ENCODE measurements at regions not wholly inside any gene's neighbourhood (a gene's known extent, or its start where the extent isn't known, plus 50 kb on each side); places are given as distances from the start of the nearest gene placed in this dataset.
"Not testable (repeated sequence)": the region's sequence is repeated elsewhere in the genome, so short reads cannot be mapped to it uniquely, and the experiment has no call there.

- no peak for DNase-seq (ENCODE audit: low read depth in 1 of 2, low spot score in 1 of 2)
- TF ChIP-seq JUND (IDR thresholded peaks at IDR 0.05; ENCODE audit: low read depth): no peak
- in situ Hi-C loops (cut with HindIII; ENCODE audit: low pct_unique_long_range_greater_than_20kb, low sequenced_read_pairs): no loop called here
Observed at GRCh38 chr4:72969976-72970375, 99.5 kb downstream of the COX18 start.

GRCh38 chr4:72966652-72967051 lies 102.9 kb downstream of the COX18 start:
- DNase-seq (ENCODE audit: low read depth in 1 of 2, low spot score in 1 of 2): no peak
- in situ Hi-C loops (cut with HindIII; ENCODE audit: low pct_unique_long_range_greater_than_20kb, low sequenced_read_pairs): no loop called here
- TF ChIP-seq JUND (IDR thresholded peaks at IDR 0.05; ENCODE audit: low read depth): no peak

- in situ Hi-C loops (cut with HindIII; ENCODE audit: low pct_unique_long_range_greater_than_20kb, low sequenced_read_pairs): no loop called here
- DNase-seq (ENCODE audit: low read depth in 1 of 2, low spot score in 1 of 2): peak in 1 of 2 experiments; percentile 70
- no peak for TF ChIP-seq JUND (IDR thresholded peaks at IDR 0.05; ENCODE audit: low read depth)
Observed at GRCh38 chr4:72959411-72959810, 110.1 kb downstream of the COX18 start.

- no peak for DNase-seq (ENCODE audit: low read depth in 1 of 2, low spot score in 1 of 2)
- in situ Hi-C loops (cut with HindIII; ENCODE audit: low pct_unique_long_range_greater_than_20kb, low sequenced_read_pairs): no loop called here
- TF ChIP-seq JUND (IDR thresholded peaks at IDR 0.05; ENCODE audit: low read depth): no peak
Observed at GRCh38 chr4:72954811-72955210, 114.7 kb downstream of the COX18 start.

GRCh38 chr4:72953571-72953970 lies 115.9 kb downstream of the COX18 start:
- in situ Hi-C loops (cut with HindIII; ENCODE audit: low pct_unique_long_range_greater_than_20kb, low sequenced_read_pairs): no loop called here
- no peak for TF ChIP-seq JUND (IDR thresholded peaks at IDR 0.05; ENCODE audit: low read depth)
- DNase-seq (ENCODE audit: low read depth in 1 of 2, low spot score in 1 of 2): peak in 1 of 2 experiments; percentile 27

GRCh38 chr4:72951628-72952027 lies 117.9 kb downstream of the COX18 start:
- in situ Hi-C loops (cut with HindIII; ENCODE audit: low pct_unique_long_range_greater_than_20kb, low sequenced_read_pairs): no loop called here
- TF ChIP-seq JUND (IDR thresholded peaks at IDR 0.05; ENCODE audit: low read depth): no peak
- no peak for DNase-seq (ENCODE audit: low read depth in 1 of 2, low spot score in 1 of 2)

- TF ChIP-seq JUND (IDR thresholded peaks at IDR 0.05; ENCODE audit: low read depth): no peak
- no peak for DNase-seq (ENCODE audit: low read depth in 1 of 2, low spot score in 1 of 2)
- in situ Hi-C loops (cut with HindIII; ENCODE audit: low pct_unique_long_range_greater_than_20kb, low sequenced_read_pairs): no loop called here
Observed at GRCh38 chr4:72951147-72951546, 118.4 kb downstream of the COX18 start.

GRCh38 chr4:72948080-72948479 lies 121.4 kb downstream of the COX18 start:
- in situ Hi-C loops (cut with HindIII; ENCODE audit: low pct_unique_long_range_greater_than_20kb, low sequenced_read_pairs): no loop called here
- no peak for DNase-seq (ENCODE audit: low read depth in 1 of 2, low spot score in 1 of 2)
- TF ChIP-seq JUND (IDR thresholded peaks at IDR 0.05; ENCODE audit: low read depth): no peak

- in situ Hi-C loops (cut with HindIII; ENCODE audit: low pct_unique_long_range_greater_than_20kb, low sequenced_read_pairs): no loop called here
Observed at GRCh38 chr4:72945719-72946336, 123.7 kb downstream of the COX18 start.

GRCh38 chr4:72942565-72942964 lies 127.0 kb downstream of the COX18 start:
- no peak for TF ChIP-seq JUND (IDR thresholded peaks at IDR 0.05; ENCODE audit: low read depth)
- DNase-seq (ENCODE audit: low read depth in 1 of 2, low spot score in 1 of 2): no peak
- in situ Hi-C loops (cut with HindIII; ENCODE audit: low pct_unique_long_range_greater_than_20kb, low sequenced_read_pairs): no loop called here

More at GRCh38 chr4:72945719-72946336, 123.7 kb downstream of the COX18 start:
- TF ChIP-seq JUND (IDR thresholded peaks at IDR 0.05; ENCODE audit: low read depth): no peak
- no peak for DNase-seq (ENCODE audit: low read depth in 1 of 2, low spot score in 1 of 2)

GRCh38 chr4:72938516-72938915 lies 131.0 kb downstream of the COX18 start:
- in situ Hi-C loops (cut with HindIII; ENCODE audit: low pct_unique_long_range_greater_than_20kb, low sequenced_read_pairs): no loop called here
- TF ChIP-seq JUND (IDR thresholded peaks at IDR 0.05; ENCODE audit: low read depth): no peak
- DNase-seq (ENCODE audit: low read depth in 1 of 2, low spot score in 1 of 2): no peak

- TF ChIP-seq JUND (IDR thresholded peaks at IDR 0.05; ENCODE audit: low read depth): no peak
- in situ Hi-C loops (cut with HindIII; ENCODE audit: low pct_unique_long_range_greater_than_20kb, low sequenced_read_pairs): no loop called here
- DNase-seq (ENCODE audit: low read depth in 1 of 2, low spot score in 1 of 2): no peak
Observed at GRCh38 chr4:72935462-72935861, 134.1 kb downstream of the COX18 start.

- no peak for DNase-seq (ENCODE audit: low read depth in 1 of 2, low spot score in 1 of 2)
- no peak for TF ChIP-seq JUND (IDR thresholded peaks at IDR 0.05; ENCODE audit: low read depth)
- in situ Hi-C loops (cut with HindIII; ENCODE audit: low pct_unique_long_range_greater_than_20kb, low sequenced_read_pairs): no loop called here
Observed at GRCh38 chr4:72933029-72933428, 136.5 kb downstream of the COX18 start.

- DNase-seq (ENCODE audit: low read depth in 1 of 2, low spot score in 1 of 2): no peak
- in situ Hi-C loops (cut with HindIII; ENCODE audit: low pct_unique_long_range_greater_than_20kb, low sequenced_read_pairs): no loop called here
- no peak for TF ChIP-seq JUND (IDR thresholded peaks at IDR 0.05; ENCODE audit: low read depth)
Observed at GRCh38 chr4:72931346-72931745, 138.2 kb downstream of the COX18 start.

- DNase-seq (ENCODE audit: low read depth in 1 of 2, low spot score in 1 of 2): peak in 1 of 2 experiments; percentile 76
- in situ Hi-C loops (cut with HindIII; ENCODE audit: low pct_unique_long_range_greater_than_20kb, low sequenced_read_pairs): not testable (repeated sequence)
Observed at GRCh38 chr4:72929596-72930274, 139.8 kb downstream of the COX18 start.
